G401 (cell line): ENCODE measurements at regions not wholly inside any gene's neighbourhood (a gene's known extent, or its start where the extent isn't known, plus 50 kb on each side); places are given as distances from the start of the nearest gene placed in this dataset.
"Not testable (repeated sequence)": the region's sequence is repeated elsewhere in the genome, so short reads cannot be mapped to it uniquely, and the experiment has no call there.

Experiments used
- DNase-seq: peaks from one replicate; pipeline ENCODE4 v3.0.0-alpha.2; 2015; ENCODE audit warnings: low spot score
- in situ Hi-C: cut with HindIII; loops from 2 replicates; pipeline ENCODE4 v1.10.0; 2016; ENCODE audit warnings: low sequenced_read_pairs, mixed read lengths

GRCh38 chr1:189253601-189254350 lies 1223.9 kb downstream of the BRINP3 start:
- DNase-seq: no peak
- in situ Hi-C loops: no loop called here

- in situ Hi-C loops: not testable (repeated sequence)
Measured at GRCh38 chr1:189261128-189261527, 1216.5 kb downstream of the BRINP3 start.

DNA sequence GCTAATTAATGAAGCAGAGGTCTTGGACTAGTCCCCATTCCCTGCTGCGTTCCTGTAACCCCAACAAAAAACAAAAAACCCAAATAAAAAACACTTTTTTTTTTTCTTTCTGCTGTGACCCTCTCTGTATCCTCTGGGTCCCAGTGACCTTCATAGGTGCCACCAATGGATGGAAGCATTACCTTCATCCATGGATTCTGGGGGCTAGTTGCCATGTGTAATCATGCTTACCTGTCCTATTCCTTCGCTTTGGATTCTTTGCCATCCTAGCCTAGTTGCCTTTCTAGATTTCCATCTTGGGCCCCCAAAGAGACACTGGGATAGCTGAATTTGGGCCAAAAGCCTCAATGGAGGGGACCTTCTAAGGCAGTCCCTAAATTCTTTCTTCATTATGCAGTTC lies 1208.7 kb downstream of the BRINP3 start:
- DNase-seq: no peak
- in situ Hi-C loops: no loop called here

More at GRCh38 chr1:189261128-189261527, 1216.5 kb downstream of the BRINP3 start:
- not testable (repeated sequence) for DNase-seq

GRCh38 chr1:189274267-189274666 lies 1203.4 kb downstream of the BRINP3 start:
- no peak for DNase-seq
- in situ Hi-C loops: no loop called here

- in situ Hi-C loops: no loop called here
- no peak for DNase-seq
Measured at GRCh38 chr1:189275796-189276195, 1201.9 kb downstream of the BRINP3 start.

GRCh38 chr1:189289346-189289745 lies 1188.3 kb downstream of the BRINP3 start:
- in situ Hi-C loops: no loop called here

DNA sequence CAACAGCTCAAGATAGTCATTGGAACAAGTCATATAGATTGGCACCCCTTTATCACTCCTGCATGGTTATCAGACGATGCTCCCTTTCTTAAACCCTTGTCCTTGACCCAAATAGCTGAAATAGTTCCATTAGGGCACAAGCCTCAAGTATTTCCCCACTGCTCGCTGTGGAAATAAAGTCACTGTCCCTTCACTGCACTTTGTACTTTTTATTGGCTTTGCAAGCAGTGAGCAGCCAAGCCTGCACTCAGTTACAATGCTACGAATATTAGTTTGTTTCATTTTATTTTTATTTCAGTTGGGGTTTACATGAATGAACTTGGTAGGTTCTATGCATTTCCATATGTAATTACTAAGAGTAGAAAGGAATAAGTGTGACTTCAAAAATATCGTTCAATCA lies 1176.4 kb downstream of the BRINP3 start:
- in situ Hi-C loops: no loop called here
- DNase-seq: no peak

More at GRCh38 chr1:189289346-189289745, 1188.3 kb downstream of the BRINP3 start:
- no peak for DNase-seq

DNA sequence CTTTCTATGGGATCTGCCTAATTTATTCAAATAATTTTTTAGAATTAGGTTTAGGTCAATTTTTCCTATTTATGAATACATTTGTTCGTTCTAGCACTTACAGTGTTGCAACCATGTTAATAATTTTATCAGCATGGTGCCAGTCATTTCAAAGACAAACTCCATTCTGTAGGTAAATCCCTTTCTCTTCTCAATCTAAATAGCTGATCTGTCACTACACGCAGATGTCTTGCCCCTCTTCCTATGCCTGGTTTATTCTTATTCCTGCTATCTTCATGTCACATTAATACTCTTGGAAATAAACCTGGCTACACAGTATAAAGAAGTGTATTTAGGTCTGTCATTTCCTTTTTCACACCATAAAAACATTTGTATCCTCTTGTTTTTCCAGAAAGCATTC lies 1172.4 kb downstream of the BRINP3 start:
- in situ Hi-C loops: no loop called here
- no peak for DNase-seq

DNA sequence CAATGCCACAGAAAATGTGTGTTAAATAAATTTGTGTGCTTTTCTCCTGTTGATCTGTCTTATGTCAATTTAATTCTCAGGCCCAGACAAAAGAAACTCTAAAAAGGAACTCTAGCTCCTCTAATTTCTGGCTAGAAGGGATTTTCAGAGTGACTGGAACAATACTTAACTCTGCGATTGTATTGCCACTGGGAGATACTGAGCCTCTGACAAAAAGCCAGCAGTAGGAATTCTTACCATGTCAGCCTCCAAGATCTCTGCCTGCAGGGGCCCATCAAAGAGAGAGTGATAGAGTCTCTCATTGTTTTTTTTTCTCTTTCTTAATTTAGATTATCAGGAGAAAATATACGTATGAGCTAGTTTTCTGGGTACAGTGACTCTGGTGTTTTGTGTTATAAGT lies 1165.7 kb downstream of the BRINP3 start:
- in situ Hi-C loops: no loop called here
- DNase-seq: no peak

DNA sequence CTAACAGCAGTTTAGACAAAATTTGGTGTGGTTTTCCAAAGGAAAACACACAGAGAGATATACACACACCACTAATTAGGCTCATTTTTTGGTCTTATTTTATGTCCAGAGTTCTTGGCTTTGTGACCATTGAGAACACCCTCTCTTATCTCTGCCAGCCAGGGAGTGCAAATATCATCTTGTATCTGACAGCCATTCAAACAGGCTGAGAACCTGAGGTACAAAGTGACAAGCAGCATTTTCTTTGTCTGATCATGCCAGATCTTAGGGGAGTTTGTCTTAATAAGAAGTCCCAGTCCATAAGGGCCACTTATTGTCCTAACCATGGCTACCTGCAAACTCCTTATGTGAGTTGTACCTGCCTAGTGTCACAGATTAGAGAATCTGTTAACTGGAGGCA lies 1165.2 kb downstream of the BRINP3 start:
- DNase-seq: no peak
- in situ Hi-C loops: no loop called here

- in situ Hi-C loops: no loop called here
- DNase-seq: no peak
Measured at GRCh38 chr1:189313488-189313887, 1164.2 kb downstream of the BRINP3 start.

- in situ Hi-C loops: no loop called here
- no peak for DNase-seq
Measured at GRCh38 chr1:189315035-189315901, 1162.4 kb downstream of the BRINP3 start.

GRCh38 chr1:189323091-189323490 lies 1154.6 kb downstream of the BRINP3 start:
- in situ Hi-C loops: no loop called here
- no peak for DNase-seq

DNA sequence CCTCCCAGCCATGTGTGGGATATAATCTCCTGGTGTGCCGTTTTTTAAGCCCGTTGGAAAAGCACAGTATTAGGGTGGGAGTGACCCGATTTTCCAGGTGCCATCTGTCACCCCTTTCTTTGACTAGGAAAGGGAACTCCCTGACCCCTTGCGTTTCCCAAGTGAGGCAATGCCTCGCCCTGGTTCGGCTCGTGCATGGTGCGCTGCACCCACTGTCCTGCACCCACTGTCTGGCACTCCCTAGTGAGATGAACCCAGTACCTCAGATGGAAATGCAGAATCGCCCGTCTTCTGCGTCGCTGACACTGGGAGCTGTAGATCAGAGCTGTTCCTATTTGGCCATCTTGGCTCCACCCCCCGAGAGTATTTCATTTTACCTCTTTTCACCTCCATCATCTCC lies 1146.6 kb downstream of the BRINP3 start:
- DNase-seq, in situ Hi-C loops: not testable (repeated sequence)

DNA sequence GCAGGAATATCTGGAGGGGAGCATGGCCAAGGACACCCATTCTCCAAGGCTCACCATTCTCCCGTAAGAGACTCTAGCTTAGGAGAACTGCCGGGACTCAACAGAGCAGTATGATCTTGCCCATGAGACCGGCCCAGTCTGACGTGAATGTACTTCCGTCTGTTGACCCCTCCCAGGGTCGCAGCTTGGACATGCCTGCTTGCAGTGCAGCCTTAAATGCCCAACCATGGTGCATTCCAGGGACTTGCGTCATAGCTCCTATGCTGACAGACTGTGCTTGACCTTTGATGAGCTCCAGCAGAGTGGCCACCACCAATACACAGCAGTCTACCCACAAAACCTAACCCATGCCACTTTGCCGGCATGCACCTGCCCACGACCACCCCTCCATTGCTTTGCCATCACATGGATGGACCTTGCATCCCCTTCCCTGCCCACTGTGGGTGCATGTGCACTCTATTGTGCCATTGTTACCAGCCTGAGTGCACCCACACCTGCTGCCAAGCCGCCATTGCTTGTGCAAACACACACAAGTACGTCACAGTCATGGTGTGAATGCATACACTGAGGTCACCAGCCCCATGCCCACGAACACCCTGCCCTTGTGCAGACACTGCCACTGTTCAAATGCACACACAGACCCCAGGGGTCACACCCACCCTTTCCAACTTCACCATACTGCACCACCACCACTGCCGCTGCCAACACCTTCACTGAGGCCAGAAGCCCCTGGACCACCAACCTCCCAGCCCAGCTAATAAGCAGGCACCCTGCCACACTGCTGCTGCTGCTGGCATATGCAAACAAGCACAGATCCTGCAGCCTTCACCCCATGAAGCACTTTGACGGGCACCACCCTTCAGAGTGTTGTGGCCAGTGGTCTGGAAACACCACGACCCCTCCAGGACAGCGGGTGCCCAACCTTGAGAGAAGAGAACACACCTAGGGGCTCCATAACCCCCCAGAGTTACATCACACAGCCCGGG lies 1141.3 kb downstream of the BRINP3 start:
- DNase-seq: no peak
- in situ Hi-C loops: no loop called here

DNA sequence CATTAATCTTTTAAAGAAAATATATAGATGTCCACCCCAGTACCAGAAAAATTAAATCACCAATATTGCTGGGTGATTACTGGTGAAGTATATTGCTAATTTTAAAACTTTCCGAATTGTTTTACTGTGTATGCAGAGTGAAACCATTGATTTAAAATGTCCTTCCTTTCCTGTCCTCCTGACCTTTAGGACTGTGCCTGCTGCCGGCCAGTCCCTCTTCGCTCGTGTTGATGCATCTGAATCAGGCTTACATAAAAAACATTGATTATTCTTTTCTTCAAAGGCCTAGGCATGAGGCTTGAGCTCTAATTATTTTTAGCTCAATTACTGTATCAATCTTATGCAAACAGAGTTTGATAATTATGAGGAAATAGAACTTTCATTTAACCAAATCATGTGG lies 1128.1 kb downstream of the BRINP3 start:
- no peak for DNase-seq
- in situ Hi-C loops: no loop called here

DNA sequence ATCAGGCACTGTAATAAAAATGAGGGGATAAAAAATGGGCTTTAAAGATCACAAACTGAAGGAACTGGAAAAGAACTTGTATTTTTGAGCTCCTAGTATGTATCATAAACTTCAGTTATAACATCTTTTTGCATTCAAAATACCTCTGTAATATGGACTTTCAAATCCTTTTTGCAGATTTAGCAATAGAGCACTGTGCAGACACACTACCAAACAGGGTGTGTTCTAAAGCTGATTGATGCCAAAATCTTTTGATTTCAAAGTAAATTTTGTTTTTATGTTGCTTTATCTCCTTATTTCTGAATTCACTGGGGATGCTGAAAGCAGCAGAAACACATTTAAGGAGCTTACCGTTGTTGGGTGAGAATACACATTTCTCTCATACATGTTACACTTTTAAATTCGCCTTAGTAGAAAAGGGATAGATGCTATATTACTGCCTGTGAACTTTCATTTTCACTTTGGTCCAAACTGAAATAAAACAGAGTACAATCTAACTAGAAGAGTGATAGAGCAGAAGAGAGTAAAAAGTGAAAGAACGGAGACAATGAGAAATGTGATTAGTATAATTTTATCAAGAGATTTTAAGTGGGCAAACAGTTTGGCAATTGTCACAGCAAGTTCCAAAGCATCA lies 1126.6 kb downstream of the BRINP3 start:
- DNase-seq: no peak
- in situ Hi-C loops: no loop called here

DNA sequence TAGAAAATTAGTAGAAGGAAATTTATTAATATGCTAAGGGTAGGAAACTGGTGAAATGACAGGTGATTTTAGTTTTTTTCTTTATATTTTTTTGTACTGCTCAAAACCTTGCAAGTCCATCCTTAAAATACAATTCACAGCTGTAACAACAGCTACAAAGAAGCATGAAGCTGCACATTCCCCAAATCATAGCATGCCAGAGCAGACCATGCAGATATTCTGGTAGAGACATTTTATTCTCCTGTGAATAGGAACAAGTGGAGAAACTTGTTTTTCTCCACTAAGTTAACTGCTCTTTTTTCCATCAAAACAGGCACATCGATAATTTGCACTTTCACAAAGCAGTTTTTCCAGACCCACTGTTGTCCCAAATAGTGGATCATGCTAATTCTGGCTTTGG lies 1125.7 kb downstream of the BRINP3 start:
- in situ Hi-C loops: no loop called here
- no peak for DNase-seq

- in situ Hi-C loops: no loop called here
- no peak for DNase-seq
Measured at GRCh38 chr1:189356206-189356605, 1121.5 kb downstream of the BRINP3 start.
